Calu3 (cell line): ENCODE measurements at regions not wholly inside any gene's neighbourhood (a gene's known extent, or its start where the extent isn't known, plus 50 kb on each side); places are given as distances from the start of the nearest gene placed in this dataset.
"Not testable (repeated sequence)": the region's sequence is repeated elsewhere in the genome, so short reads cannot be mapped to it uniquely, and the experiment has no call there.

Experiments used
- BruUV-seq: library from RNA; stranded (reverse); fragments of 400-500 nt; replicated peaks from 2 replicates; lab custom pipeline; 2021; lab: Mats Ljungman, UMichigan
- CTCF ChIA-PET: fragments of 300-600 bp; sonication (Branson Sonifier 250); formaldehyde crosslinking; loops from one replicate; lab custom pipeline; 2022; ENCODE audit warnings: antibody characterized with exemption; lab: Charles Lee
- DNase-seq: peaks from one replicate; pipeline ENCODE4 v3.0.0; 2022
- H3K27ac Mint-ChIP-seq: one replicate; pipeline ENCODE4 v1.8.0; 2022; ENCODE audit warnings: mixed read lengths; ENCODE audit not compliant: unreplicated experiment
- H3K27me3 Mint-ChIP-seq: one replicate; pipeline ENCODE4 v1.8.0; 2022; ENCODE audit warnings: mixed read lengths; ENCODE audit not compliant: unreplicated experiment
- H3K36me3 Mint-ChIP-seq: one replicate; pipeline ENCODE4 v1.8.0; 2022; ENCODE audit warnings: mild to moderate bottlenecking, moderate library complexity, mixed read lengths; ENCODE audit not compliant: insufficient read depth, unreplicated experiment
- H3K4me1 Mint-ChIP-seq: one replicate; pipeline ENCODE4 v1.8.0; 2022; ENCODE audit warnings: mild to moderate bottlenecking, low read depth, mixed read lengths; ENCODE audit not compliant: unreplicated experiment
- H3K4me3 Mint-ChIP-seq: one replicate; pipeline ENCODE4 v1.8.0; 2022; ENCODE audit warnings: mild to moderate bottlenecking, low read depth, moderate library complexity, mixed read lengths; ENCODE audit not compliant: unreplicated experiment
- H3K9me3 Mint-ChIP-seq: one replicate; pipeline ENCODE4 v1.8.0; 2022; ENCODE audit warnings: low read depth, mixed read lengths; ENCODE audit not compliant: unreplicated experiment
- CTCF ChIP-seq: fragments of 200-600 bp; IDR thresholded peaks from one replicate; pipeline ENCODE4 v1.8.0; 2022; ENCODE audit warnings: antibody characterized with exemption; ENCODE audit not compliant: unreplicated experiment
- intact Hi-C: fragments of 100-400 bp; cut with micrococcal nuclease; formaldehyde crosslinking; loops from one replicate; pipeline ENCODE4 v1.10.0; 2022; ENCODE audit not compliant: unreplicated experiment

- Mint-ChIP-seq H3K36me3 (no peaks in the 10 kb centered on the region), H3K4me1 (no peaks in the 10 kb centered on the region), H3K27me3 (no peaks in the 10 kb centered on the region), H3K9me3 (peaks cover 3% of the 10 kb centered on the region), H3K27ac (no peak overlapping the region), H3K4me3 (no peak overlapping the region)
- no peak for TF ChIP-seq CTCF
- no TSS peak for BruUV-seq
- CTCF ChIA-PET: no interaction called here
- DNase-seq: no peak
- intact Hi-C loops: no loop called here
Measured at GRCh38 chrX:118272242-118272641, 73.7 kb upstream of the WDR44 start.

GRCh38 chrX:118286066-118286762, 59.7 kb upstream of the WDR44 start:
- Mint-ChIP-seq H3K27ac (no peak overlapping the region), H3K4me3 (no peak overlapping the region), H3K9me3 (no peaks in the 10 kb centered on the region), H3K36me3 (no peaks in the 10 kb centered on the region), H3K27me3 (no peaks in the 10 kb centered on the region), H3K4me1 (no peaks in the 10 kb centered on the region)
- CTCF ChIA-PET: interaction anchor here (1.2 kb wide), 1 partner anchor 31 kb away, joined by 3 read pairs; no protein-coding TSS in a partner anchor
- DNase-seq: no peak
- BruUV-seq: no TSS peak
- no peak for TF ChIP-seq CTCF
- intact Hi-C loops: no loop called here

GRCh38 chrX:118295818-118296217, 50.1 kb upstream of the WDR44 start:
- H3K36me3 Mint-ChIP-seq, H3K27me3 Mint-ChIP-seq, H3K4me3 Mint-ChIP-seq, H3K9me3 Mint-ChIP-seq, BruUV-seq, DNase-seq, CTCF ChIA-PET, intact Hi-C loops, H3K4me1 Mint-ChIP-seq, H3K27ac Mint-ChIP-seq: not testable (repeated sequence)
